Vagina (tissue), 2 donors: ENCODE measurements at regions not wholly inside any gene's neighbourhood (a gene's known extent, or its start where the extent isn't known, plus 50 kb on each side); places are given as distances from the start of the nearest gene placed in this dataset.

Experiments used
- CTCF ChIP-seq, 3 experiments: fragments of 450-650 bp in 2 of 3; fragments of 200-600 bp in 1 of 3; sonication (generic) in 1 of 3; IDR thresholded peaks; one replicate each; pipeline ENCODE4 v1.5.1; 2017 to 2019; ENCODE audit warnings: antibody characterized with exemption in 3 of 3, mild to moderate bottlenecking in 2 of 3, moderate library complexity in 2 of 3
- POLR2A ChIP-seq, 2 donors: fragments of 450-650 bp; IDR thresholded peaks; one replicate each; pipeline ENCODE4 v1.6.1; 2017; ENCODE audit warnings: antibody characterized with exemption in 2 of 2, mild to moderate bottlenecking in 2 of 2, moderate library complexity in 2 of 2

DNA sequence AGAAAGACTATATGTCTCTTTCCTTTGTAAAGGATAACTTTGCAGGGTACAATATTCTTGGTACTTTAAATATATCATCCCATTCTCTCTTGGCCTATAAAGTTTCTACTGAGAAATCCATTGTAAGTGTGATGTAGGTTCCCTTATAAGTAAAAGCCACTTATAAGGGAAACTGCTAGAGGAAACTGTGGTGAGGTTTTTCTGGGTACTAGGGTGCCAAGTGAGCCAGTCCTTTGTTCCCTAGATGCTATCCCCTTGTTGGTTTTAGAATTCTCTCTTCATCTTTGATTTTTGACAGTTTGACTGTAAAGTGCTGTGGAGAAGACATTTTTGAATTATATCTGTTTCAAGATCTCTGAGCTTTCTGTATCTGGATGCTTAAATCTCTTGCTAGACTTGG is 108.9 kb upstream of the NEK7 start:
- TF ChIP-seq POLR2A (IDR thresholded peaks at IDR 0.05): no peak
- TF ChIP-seq CTCF (IDR thresholded peaks at IDR 0.05): no peak
